ENCODE measurements at regions not wholly inside any gene's neighbourhood (a gene's known extent, or its start where the extent isn't known, plus 50 kb on each side); places are given as distances from the start of the nearest gene placed in this dataset.

- Histone ChIP-seq H3K27ac (replicated peaks) (no peak overlapping the region), H3K4me3 (replicated peaks; ENCODE audit: insufficient read depth, low read length) (no peak overlapping the region), H3K27me3 (ENCODE audit: insufficient read depth, poor library complexity, severe bottlenecking) (no peaks in the 10 kb centered on the region)
- TF ChIP-seq GABPA (IDR thresholded peaks at IDR 0.05; ENCODE audit: low read depth) (no peak), POLR2AphosphoS5 (IDR thresholded peaks at IDR 0.05; ENCODE audit: low read depth) (no peak), SPI1 (IDR thresholded peaks at IDR 0.05; ENCODE audit: borderline replicate concordance, low read depth) (no peak), REST (IDR thresholded peaks at IDR 0.05; ENCODE audit: insufficient replicate concordance, low read depth) (no peak)
- TF ChIP-seq, protein P1, sequence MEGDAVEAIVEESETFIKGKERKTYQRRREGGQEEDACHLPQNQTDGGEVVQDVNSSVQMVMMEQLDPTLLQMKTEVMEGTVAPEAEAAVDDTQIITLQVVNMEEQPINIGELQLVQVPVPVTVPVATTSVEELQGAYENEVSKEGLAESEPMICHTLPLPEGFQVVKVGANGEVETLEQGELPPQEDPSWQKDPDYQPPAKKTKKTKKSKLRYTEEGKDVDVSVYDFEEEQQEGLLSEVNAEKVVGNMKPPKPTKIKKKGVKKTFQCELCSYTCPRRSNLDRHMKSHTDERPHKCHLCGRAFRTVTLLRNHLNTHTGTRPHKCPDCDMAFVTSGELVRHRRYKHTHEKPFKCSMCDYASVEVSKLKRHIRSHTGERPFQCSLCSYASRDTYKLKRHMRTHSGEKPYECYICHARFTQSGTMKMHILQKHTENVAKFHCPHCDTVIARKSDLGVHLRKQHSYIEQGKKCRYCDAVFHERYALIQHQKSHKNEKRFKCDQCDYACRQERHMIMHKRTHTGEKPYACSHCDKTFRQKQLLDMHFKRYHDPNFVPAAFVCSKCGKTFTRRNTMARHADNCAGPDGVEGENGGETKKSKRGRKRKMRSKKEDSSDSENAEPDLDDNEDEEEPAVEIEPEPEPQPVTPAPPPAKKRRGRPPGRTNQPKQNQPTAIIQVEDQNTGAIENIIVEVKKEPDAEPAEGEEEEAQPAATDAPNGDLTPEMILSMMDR (IDR thresholded peaks at IDR 0.05; ENCODE audit: insufficient read depth, low read length): no peak
- no peak for DNase-seq (ENCODE audit: low read depth in 1 of 2, low spot score in 1 of 2)
Measured at GRCh38 chr22:48838846-48839730, 988.6 kb downstream of the BRD1 start.

GRCh38 chr22:48838376-48838775, 989.3 kb downstream of the BRD1 start:
- TF ChIP-seq SPI1 (IDR thresholded peaks at IDR 0.05; ENCODE audit: borderline replicate concordance, low read depth): no peak
- TF ChIP-seq, protein P1 (IDR thresholded peaks at IDR 0.05; ENCODE audit: insufficient read depth, low read length): no peak
- TF ChIP-seq REST (IDR thresholded peaks at IDR 0.05; ENCODE audit: insufficient replicate concordance, low read depth): no peak
- no peak for TF ChIP-seq POLR2AphosphoS5 (IDR thresholded peaks at IDR 0.05; ENCODE audit: low read depth)
- TF ChIP-seq GABPA (IDR thresholded peaks at IDR 0.05; ENCODE audit: low read depth): no peak
- no peak for DNase-seq (ENCODE audit: low read depth in 1 of 2, low spot score in 1 of 2)

GRCh38 chr22:48837341-48837935, 990.2 kb downstream of the BRD1 start:
- Histone ChIP-seq H3K4me3 (replicated peaks; ENCODE audit: insufficient read depth, low read length) (no peak overlapping the region), H3K27me3 (ENCODE audit: insufficient read depth, poor library complexity, severe bottlenecking) (no peaks in the 10 kb centered on the region), H3K27ac (replicated peaks) (no peak overlapping the region)
- TF ChIP-seq POLR2AphosphoS5 (IDR thresholded peaks at IDR 0.05; ENCODE audit: low read depth) (no peak), REST (IDR thresholded peaks at IDR 0.05; ENCODE audit: insufficient replicate concordance, low read depth) (no peak), GABPA (IDR thresholded peaks at IDR 0.05; ENCODE audit: low read depth) (no peak), SPI1 (IDR thresholded peaks at IDR 0.05; ENCODE audit: borderline replicate concordance, low read depth) (no peak)
- TF ChIP-seq, protein P1 (IDR thresholded peaks at IDR 0.05; ENCODE audit: insufficient read depth, low read length): no peak
- no peak for DNase-seq (ENCODE audit: low read depth in 1 of 2, low spot score in 1 of 2)

More at GRCh38 chr22:48838376-48838775, 989.3 kb downstream of the BRD1 start:
- Histone ChIP-seq H3K27ac (replicated peaks) (no peak overlapping the region), H3K27me3 (ENCODE audit: insufficient read depth, poor library complexity, severe bottlenecking) (no peaks in the 10 kb centered on the region), H3K4me3 (replicated peaks; ENCODE audit: insufficient read depth, low read length) (no peak overlapping the region)

All from HL-60 (cell line).